ACHN (cell line): ENCODE measurements at regions not wholly inside any gene's neighbourhood (a gene's known extent, or its start where the extent isn't known, plus 50 kb on each side); places are given as distances from the start of the nearest gene placed in this dataset.

ENCODE experiments used
- DNase-seq: peaks from one replicate; pipeline ENCODE4 v3.0.0-alpha.2; 2015
- in situ Hi-C: cut with HindIII; loops from 2 replicates; pipeline ENCODE4 v1.10.0; 2017; ENCODE audit warnings: low sequenced_read_pairs, low pct_ligation_motif_present, low pct_unique_long_range_greater_than_20kb

- in situ Hi-C loops = no loop called here
- DNase-seq = no peak
Observed at GRCh38 chr13:74202129-74202813, 68.1 kb upstream of the KLF12 start.

- in situ Hi-C loops = no loop called here
Observed at GRCh38 chr13:74201530-74201929, 67.3 kb upstream of the KLF12 start.

GRCh38 chr13:74200081-74200480 is 65.9 kb upstream of the KLF12 start:
- no peak for DNase-seq
- in situ Hi-C loops = no loop called here

More at GRCh38 chr13:74201530-74201929, 67.3 kb upstream of the KLF12 start:
- no peak for DNase-seq

- in situ Hi-C loops = no loop called here
- DNase-seq = no peak
Observed at GRCh38 chr13:74197677-74198429, 63.6 kb upstream of the KLF12 start.

- no peak for DNase-seq
- in situ Hi-C loops = no loop called here
Observed at GRCh38 chr13:74194846-74195245, 60.6 kb upstream of the KLF12 start.

- DNase-seq = no peak
- in situ Hi-C loops = no loop called here
Observed at GRCh38 chr13:74193391-74193790, 59.2 kb upstream of the KLF12 start.

- DNase-seq = no peak
- in situ Hi-C loops = no loop called here
Observed at GRCh38 chr13:74191410-74191809, 57.2 kb upstream of the KLF12 start.

- no peak for DNase-seq
- in situ Hi-C loops = no loop called here
Observed at GRCh38 chr13:74190999-74191398, 56.8 kb upstream of the KLF12 start.

GRCh38 chr13:74187564-74187963 is 53.4 kb upstream of the KLF12 start:
- in situ Hi-C loops = no loop called here
- DNase-seq = no peak

GRCh38 chr13:74184283-74184682 is 50.1 kb upstream of the KLF12 start:
- in situ Hi-C loops = no loop called here
- no peak for DNase-seq
